ENCODE measurements at regions not wholly inside any gene's neighbourhood (a gene's known extent, or its start where the extent isn't known, plus 50 kb on each side); places are given as distances from the start of the nearest gene placed in this dataset.
A peak's percentile ranks its signal among the peaks of the same experiment; 100 is the strongest.

- H3K4me3 ChIP-seq (ENCODE audit: low read length), result no peak overlapping the region
- no peak for DNase-seq
- no peaks in the 10 kb centered on the region for H4K20me1 ChIP-seq (ENCODE audit: insufficient read depth, low read length)
- no peaks in the 10 kb centered on the region for H3K9me3 ChIP-seq (replicated peaks; ENCODE audit: insufficient read depth, low read length)
- H3K4me1 ChIP-seq (ENCODE audit: low read length), result peaks cover 22% of the 10 kb centered on the region
- H3K9me2 ChIP-seq (replicated peaks; ENCODE audit: insufficient read depth, low read length), result no peaks in the 10 kb centered on the region
- H3F3A ChIP-seq (ENCODE audit: insufficient read depth, low read length), result peaks cover 10% of the 10 kb centered on the region
- no peak overlapping the region for H2AFZ ChIP-seq (ENCODE audit: low read length)
- H3K36me3 ChIP-seq (replicated peaks; ENCODE audit: insufficient read depth, low read length), result no peaks in the 10 kb centered on the region
- no peaks in the 10 kb centered on the region for H3K27me3 ChIP-seq (replicated peaks; ENCODE audit: insufficient read depth, low read length)
- TF ChIP-seq EZH2 (optimal IDR thresholded peaks at IDR 0.05; ENCODE audit: low read depth, low read length) (no peak), CTCF (IDR thresholded peaks at IDR 0.05; ENCODE audit: low read length) (no peak), EZH2phosphoT487 (IDR thresholded peaks at IDR 0.05; ENCODE audit: low read length) (no peak)
- H3K79me2 ChIP-seq (ENCODE audit: low read length), result no peaks in the 10 kb centered on the region
- H3K9ac ChIP-seq (ENCODE audit: low read length), result no peak overlapping the region
- no peak overlapping the region for H3K27ac ChIP-seq (ENCODE audit: low read length)
- H3K4me2 ChIP-seq (ENCODE audit: low read depth, low read length), result no peak overlapping the region
These were observed 123.7 kb upstream of the EXOC2 start for GRCh38 chr6:816510-817084.

- Histone ChIP-seq H4K20me1 (ENCODE audit: insufficient read depth, low read length) (no peaks in the 10 kb centered on the region), H3K4me2 (ENCODE audit: low read depth, low read length) (peak overlapping the region; percentile 80), H2AFZ (ENCODE audit: low read length) (no peak overlapping the region), H3K27me3 (replicated peaks; ENCODE audit: insufficient read depth, low read length) (no peaks in the 10 kb centered on the region), H3K9ac (ENCODE audit: low read length) (no peak overlapping the region), H3K4me1 (ENCODE audit: low read length) (peaks cover 30% of the 10 kb centered on the region), H3F3A (ENCODE audit: insufficient read depth, low read length) (peaks cover 10% of the 10 kb centered on the region), H3K79me2 (ENCODE audit: low read length) (no peaks in the 10 kb centered on the region), H3K9me2 (replicated peaks; ENCODE audit: insufficient read depth, low read length) (no peaks in the 10 kb centered on the region), H3K27ac (ENCODE audit: low read length) (peak overlapping the region; percentile 81; the same call in 1 of the 2 replicates), H3K4me3 (ENCODE audit: low read length) (peak overlapping the region; percentile 42; the same call in 1 of the 2 replicates), H3K9me3 (replicated peaks; ENCODE audit: insufficient read depth, low read length) (no peaks in the 10 kb centered on the region), H3K36me3 (replicated peaks; ENCODE audit: insufficient read depth, low read length) (no peaks in the 10 kb centered on the region)
- TF ChIP-seq EZH2phosphoT487 (IDR thresholded peaks at IDR 0.05; ENCODE audit: low read length) (no peak), EZH2 (optimal IDR thresholded peaks at IDR 0.05; ENCODE audit: low read depth, low read length) (no peak), CTCF (IDR thresholded peaks at IDR 0.05; ENCODE audit: low read length) (peak; percentile 34)
- peak; percentile 23 for DNase-seq
These were observed 122.4 kb upstream of the EXOC2 start for GRCh38 chr6:815348-815738.

- H3K4me1 ChIP-seq (ENCODE audit: low read length), result peaks cover 30% of the 10 kb centered on the region
- H3K4me3 ChIP-seq (ENCODE audit: low read length), result peak overlapping the region; percentile 42
- no peaks in the 10 kb centered on the region for H3K9me2 ChIP-seq (replicated peaks; ENCODE audit: insufficient read depth, low read length)
- H2AFZ ChIP-seq (ENCODE audit: low read length), result peak overlapping the region; percentile 65
- peak overlapping the region; percentile 39; the same call in 1 of the 2 replicates for H3K9ac ChIP-seq (ENCODE audit: low read length)
- peak overlapping the region; percentile 81 for H3K27ac ChIP-seq (ENCODE audit: low read length)
- H3K27me3 ChIP-seq (replicated peaks; ENCODE audit: insufficient read depth, low read length), result no peaks in the 10 kb centered on the region
- peak; percentile 84 for DNase-seq
- H3K9me3 ChIP-seq (replicated peaks; ENCODE audit: insufficient read depth, low read length), result no peaks in the 10 kb centered on the region
- no peaks in the 10 kb centered on the region for H3K79me2 ChIP-seq (ENCODE audit: low read length)
- H3K36me3 ChIP-seq (replicated peaks; ENCODE audit: insufficient read depth, low read length), result no peaks in the 10 kb centered on the region
- no peaks in the 10 kb centered on the region for H4K20me1 ChIP-seq (ENCODE audit: insufficient read depth, low read length)
- H3K4me2 ChIP-seq (ENCODE audit: low read depth, low read length), result peak overlapping the region; percentile 80
- no peak for TF ChIP-seq EZH2 (optimal IDR thresholded peaks at IDR 0.05; ENCODE audit: low read depth, low read length)
- no peak for TF ChIP-seq EZH2phosphoT487 (IDR thresholded peaks at IDR 0.05; ENCODE audit: low read length)
- TF ChIP-seq CTCF (IDR thresholded peaks at IDR 0.05; ENCODE audit: low read length), result no peak
- peaks cover 10% of the 10 kb centered on the region for H3F3A ChIP-seq (ENCODE audit: insufficient read depth, low read length)
These were observed 121.7 kb upstream of the EXOC2 start for GRCh38 chr6:814378-815347.

All from MM.1S (cell line).